ENCODE measurements at regions not wholly inside any gene's neighbourhood (a gene's known extent, or its start where the extent isn't known, plus 50 kb on each side); places are given as distances from the start of the nearest gene placed in this dataset.

DNA sequence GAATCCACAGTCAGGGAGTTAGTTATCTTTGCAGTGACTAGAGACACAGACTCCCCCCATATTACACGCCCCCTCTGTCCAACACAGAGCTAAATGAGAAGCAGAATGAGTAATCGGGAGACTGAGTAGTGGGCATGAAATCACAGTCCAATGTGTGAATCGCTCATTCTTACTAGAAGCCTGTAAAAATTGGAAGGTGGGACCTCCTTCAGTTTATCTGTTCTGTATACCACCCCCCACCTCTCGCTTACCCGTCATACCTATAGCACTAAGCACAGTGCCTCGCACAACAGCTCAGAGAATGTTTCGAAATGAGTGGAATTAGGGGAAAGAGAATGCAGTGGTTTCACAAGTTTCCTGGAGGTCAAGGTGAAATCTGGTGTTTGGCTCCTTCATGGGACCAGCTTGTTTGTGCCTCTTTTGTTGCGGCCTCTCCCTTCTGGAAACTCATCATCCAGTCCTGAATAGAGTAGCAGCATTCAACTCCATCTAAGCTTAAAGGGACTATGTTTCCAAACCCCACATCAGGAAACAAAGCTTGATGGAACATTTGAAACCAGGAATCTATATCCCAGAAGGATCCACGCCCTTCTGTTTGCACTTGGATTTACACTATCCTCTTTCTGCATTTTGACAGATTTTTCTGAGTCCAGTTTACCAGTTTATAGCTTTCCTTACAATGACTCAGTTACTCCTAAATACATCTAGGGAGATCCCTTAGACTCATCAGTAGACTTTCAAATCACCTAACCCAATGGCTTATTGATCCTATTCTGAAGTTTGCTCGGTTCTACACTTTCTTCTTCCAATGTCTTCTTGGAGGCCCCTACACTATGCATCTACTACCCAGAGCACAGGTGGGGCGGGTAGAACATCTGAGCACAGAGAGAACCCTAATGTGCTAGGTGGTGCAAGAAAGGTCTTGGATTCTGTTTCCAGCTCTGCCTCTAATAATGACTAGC is 59.2 kb upstream of the PIM1 start:
- intact Hi-C loops (cut with DNase I; ENCODE audit: low total_unique reads) = no loop called here
- Histone ChIP-seq H3K36me3 (no peaks in the 10 kb centered on the region), H3K27me3 (no peaks in the 10 kb centered on the region), H3K9me3 (no peaks in the 10 kb centered on the region), H3K4me1 (no peaks in the 10 kb centered on the region), H3K27ac (peak overlapping the region; percentile 11 to 33), H3K4me3 (no peak overlapping the region)
- no peak for DNase-seq (ENCODE audit: low spot score in 2 of 2)
- TF ChIP-seq, protein P1, sequence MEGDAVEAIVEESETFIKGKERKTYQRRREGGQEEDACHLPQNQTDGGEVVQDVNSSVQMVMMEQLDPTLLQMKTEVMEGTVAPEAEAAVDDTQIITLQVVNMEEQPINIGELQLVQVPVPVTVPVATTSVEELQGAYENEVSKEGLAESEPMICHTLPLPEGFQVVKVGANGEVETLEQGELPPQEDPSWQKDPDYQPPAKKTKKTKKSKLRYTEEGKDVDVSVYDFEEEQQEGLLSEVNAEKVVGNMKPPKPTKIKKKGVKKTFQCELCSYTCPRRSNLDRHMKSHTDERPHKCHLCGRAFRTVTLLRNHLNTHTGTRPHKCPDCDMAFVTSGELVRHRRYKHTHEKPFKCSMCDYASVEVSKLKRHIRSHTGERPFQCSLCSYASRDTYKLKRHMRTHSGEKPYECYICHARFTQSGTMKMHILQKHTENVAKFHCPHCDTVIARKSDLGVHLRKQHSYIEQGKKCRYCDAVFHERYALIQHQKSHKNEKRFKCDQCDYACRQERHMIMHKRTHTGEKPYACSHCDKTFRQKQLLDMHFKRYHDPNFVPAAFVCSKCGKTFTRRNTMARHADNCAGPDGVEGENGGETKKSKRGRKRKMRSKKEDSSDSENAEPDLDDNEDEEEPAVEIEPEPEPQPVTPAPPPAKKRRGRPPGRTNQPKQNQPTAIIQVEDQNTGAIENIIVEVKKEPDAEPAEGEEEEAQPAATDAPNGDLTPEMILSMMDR (IDR thresholded peaks at IDR 0.05) = no peak
- TF ChIP-seq POLR2A (IDR thresholded peaks at IDR 0.05) (no peak), POLR2AphosphoS5 (IDR thresholded peaks at IDR 0.05) (no peak)

DNA sequence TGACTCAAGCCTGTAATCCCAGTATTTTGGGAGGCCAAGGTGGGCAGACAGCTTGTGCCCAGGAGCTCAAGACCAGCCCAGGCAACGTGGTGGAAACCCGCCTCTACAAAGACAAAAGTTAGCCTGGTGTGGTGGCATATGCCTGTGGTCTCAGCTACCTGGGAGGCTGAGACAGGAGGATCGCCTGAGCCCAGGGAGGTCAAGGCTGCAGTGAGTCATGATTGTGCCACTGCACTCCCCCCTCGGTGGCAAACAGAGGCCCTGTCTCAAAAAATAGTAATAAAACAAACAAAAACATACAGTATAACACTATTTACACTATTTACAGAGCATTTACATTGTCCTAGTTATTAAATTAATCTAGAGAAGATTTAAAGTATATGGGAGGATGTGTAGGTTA is 56.0 kb upstream of the PIM1 start:
- H3K27me3 ChIP-seq = no peaks in the 10 kb centered on the region
- no peaks in the 10 kb centered on the region for H3K4me1 ChIP-seq
- H3K9me3 ChIP-seq = no peaks in the 10 kb centered on the region
- H3K27ac ChIP-seq = no peak overlapping the region
- intact Hi-C loops (cut with DNase I; ENCODE audit: low total_unique reads) = no loop called here
- TF ChIP-seq, protein P1 (IDR thresholded peaks at IDR 0.05) = no peak
- TF ChIP-seq POLR2AphosphoS5 (IDR thresholded peaks at IDR 0.05) = no peak
- TF ChIP-seq POLR2A (IDR thresholded peaks at IDR 0.05) = no peak
- H3K36me3 ChIP-seq = no peaks in the 10 kb centered on the region
- no peak for DNase-seq (ENCODE audit: low spot score in 2 of 2)
- H3K4me3 ChIP-seq = no peak overlapping the region

DNA sequence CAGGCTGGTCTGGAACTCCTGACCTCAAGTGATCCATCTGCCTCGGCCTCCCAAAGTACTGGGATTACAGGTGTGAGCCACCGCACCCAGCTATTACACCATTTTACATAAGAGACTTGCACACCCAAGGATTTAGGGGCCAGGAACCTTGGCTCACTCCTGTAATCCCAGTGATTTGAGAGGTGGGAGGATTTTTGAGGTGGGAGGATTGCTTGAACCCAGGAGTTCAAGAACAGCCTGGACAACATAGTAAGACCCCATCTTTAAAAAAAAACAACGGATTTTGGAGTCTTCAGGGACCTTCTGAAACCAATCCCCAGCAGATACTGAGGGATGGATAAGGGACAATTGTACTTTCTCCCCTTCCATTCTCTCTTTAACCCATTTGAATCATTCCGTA is 55.3 kb upstream of the PIM1 start:
- intact Hi-C loops (cut with DNase I; ENCODE audit: low total_unique reads) = no loop called here
- H3K9me3 ChIP-seq = no peaks in the 10 kb centered on the region
- no peak for DNase-seq (ENCODE audit: low spot score in 2 of 2)
- TF ChIP-seq POLR2A (IDR thresholded peaks at IDR 0.05) (no peak), POLR2AphosphoS5 (IDR thresholded peaks at IDR 0.05) (no peak)
- TF ChIP-seq, protein P1 (IDR thresholded peaks at IDR 0.05) = no peak
- H3K27me3 ChIP-seq = no peaks in the 10 kb centered on the region
- H3K4me1 ChIP-seq = no peaks in the 10 kb centered on the region
- no peaks in the 10 kb centered on the region for H3K36me3 ChIP-seq
- H3K4me3 ChIP-seq = no peak overlapping the region
- peak overlapping the region in 1 of 2 donors; percentile 55 for H3K27ac ChIP-seq

DNA sequence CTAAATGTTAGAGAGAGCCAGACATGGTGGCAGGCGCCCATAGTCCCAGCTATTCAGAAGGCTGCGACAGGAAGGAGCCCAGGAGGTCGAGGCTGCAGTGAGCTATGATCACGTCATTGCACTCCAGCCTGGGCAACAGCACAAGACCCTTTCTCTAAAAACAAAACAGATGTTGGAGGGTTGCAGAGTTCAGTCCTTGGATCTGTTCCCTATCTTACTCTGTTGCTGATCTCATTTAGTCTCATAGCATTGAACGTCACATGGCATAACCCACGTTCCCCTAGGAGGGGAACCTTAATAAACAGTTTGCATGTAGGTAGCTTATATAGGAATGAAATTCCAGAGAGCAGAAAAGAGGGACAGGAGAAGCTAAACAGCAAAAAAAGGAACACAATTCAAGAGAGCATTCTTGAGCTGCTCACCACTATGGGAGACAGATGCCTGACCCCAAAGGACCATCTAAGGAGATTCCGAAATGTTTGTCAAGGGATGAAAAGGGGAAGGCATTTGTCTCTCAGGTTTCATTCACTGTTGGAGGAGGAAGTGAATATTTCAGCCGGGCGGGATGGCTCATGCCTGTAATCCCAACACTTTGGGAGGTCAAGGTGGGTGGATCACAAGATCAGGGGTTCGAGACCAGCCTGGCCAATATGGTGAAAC is 54.6 kb upstream of the PIM1 start:
- intact Hi-C loops (cut with DNase I; ENCODE audit: low total_unique reads) = no loop called here
- Histone ChIP-seq H3K4me1 (no peaks in the 10 kb centered on the region), H3K36me3 (no peaks in the 10 kb centered on the region), H3K27me3 (no peaks in the 10 kb centered on the region), H3K27ac (peak overlapping the region; percentile 29 to 55), H3K9me3 (no peaks in the 10 kb centered on the region), H3K4me3 (no peak overlapping the region)
- no peak for DNase-seq (ENCODE audit: low spot score in 2 of 2)
- TF ChIP-seq POLR2A (IDR thresholded peaks at IDR 0.05) = no peak
- no peak for TF ChIP-seq POLR2AphosphoS5 (IDR thresholded peaks at IDR 0.05)
- TF ChIP-seq, protein P1 (IDR thresholded peaks at IDR 0.05) = no peak

DNA sequence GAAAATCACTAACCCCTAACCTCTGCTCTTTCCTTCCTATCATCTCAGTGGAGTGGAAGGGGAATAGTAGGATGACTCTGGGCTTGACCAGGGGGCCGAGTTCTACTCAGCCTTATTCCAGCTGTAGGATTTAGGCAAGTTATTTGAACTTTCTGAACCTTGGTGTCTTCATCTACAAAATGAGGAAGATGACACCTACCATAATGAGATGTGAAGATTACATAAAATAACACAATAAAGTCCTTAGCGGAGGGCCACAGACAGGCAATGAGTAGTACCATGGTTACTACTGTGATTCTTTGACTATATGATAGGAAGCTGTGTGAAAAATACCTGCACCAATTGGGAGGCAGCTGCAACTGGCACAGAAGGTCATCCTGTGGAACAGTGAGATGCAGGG is 53.6 kb upstream of the PIM1 start:
- TF ChIP-seq POLR2A (IDR thresholded peaks at IDR 0.05) (no peak), POLR2AphosphoS5 (IDR thresholded peaks at IDR 0.05) (no peak)
- TF ChIP-seq, protein P1 (IDR thresholded peaks at IDR 0.05) = no peak
- Histone ChIP-seq H3K4me3 (no peak overlapping the region), H3K27ac (no peak overlapping the region), H3K4me1 (no peaks in the 10 kb centered on the region), H3K9me3 (no peaks in the 10 kb centered on the region), H3K27me3 (no peaks in the 10 kb centered on the region), H3K36me3 (no peaks in the 10 kb centered on the region)
- intact Hi-C loops (cut with DNase I; ENCODE audit: low total_unique reads) = no loop called here
- DNase-seq (ENCODE audit: low spot score in 2 of 2) = no peak
